ENCODE measurements at regions not wholly inside any gene's neighbourhood (a gene's known extent, or its start where the extent isn't known, plus 50 kb on each side); places are given as distances from the start of the nearest gene placed in this dataset.

GRCh38 chr12:28828318-28828717 lies 320.8 kb upstream of the FAR2 start:
- no peak overlapping the region for H3K4me3 ChIP-seq (ENCODE audit: low read length)
- TF ChIP-seq CTCF (conservative IDR thresholded peaks at IDR 0.05; ENCODE audit: low read length) = no peak
- no peak for DNase-seq (ENCODE audit: low read depth)

DNA sequence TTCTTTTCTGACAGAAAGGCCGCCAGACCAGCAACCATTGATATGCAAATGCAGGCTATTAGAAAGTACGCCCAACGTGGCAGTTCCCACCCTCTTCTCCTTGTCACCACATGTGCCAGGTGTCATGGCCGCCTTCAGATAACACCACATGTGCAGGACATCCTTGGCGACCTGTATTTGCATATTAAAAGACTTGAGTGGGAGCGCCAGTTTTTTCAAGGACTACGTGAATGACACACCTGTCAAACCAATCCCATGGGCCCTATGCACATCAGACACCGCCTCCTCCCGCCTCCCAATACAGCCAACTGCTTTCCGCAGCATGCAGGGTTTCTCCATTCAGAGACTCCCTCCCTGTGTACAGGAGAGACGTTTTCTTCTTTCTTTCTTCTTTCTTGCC lies 318.6 kb upstream of the FAR2 start:
- H3K4me3 ChIP-seq (ENCODE audit: low read length) = no peak overlapping the region
- no peak for DNase-seq (ENCODE audit: low read depth)
- TF ChIP-seq CTCF (conservative IDR thresholded peaks at IDR 0.05; ENCODE audit: low read length) = no peak

DNA sequence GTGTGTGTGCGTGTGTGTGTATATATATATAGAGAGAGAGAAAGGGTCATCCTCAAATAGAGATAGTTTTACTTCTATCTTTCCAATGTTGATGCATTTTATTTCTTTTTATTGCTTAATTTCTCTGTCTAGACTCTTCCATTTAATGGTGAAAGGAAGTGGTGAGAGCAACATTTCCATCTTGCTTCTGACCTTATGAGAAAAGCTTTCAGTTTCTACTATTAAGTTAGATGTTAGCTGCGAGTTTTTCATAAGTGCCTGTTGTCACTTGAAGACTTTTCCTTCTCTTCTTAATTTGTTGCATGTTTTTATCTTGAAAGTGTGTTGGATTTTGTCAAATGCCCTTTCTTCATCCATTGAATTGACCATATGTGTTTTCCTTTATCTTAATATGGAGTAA lies 304.4 kb upstream of the FAR2 start:
- H3K4me3 ChIP-seq (ENCODE audit: low read length) = no peak overlapping the region

GRCh38 chr12:28851781-28852180 lies 297.3 kb upstream of the FAR2 start:
- TF ChIP-seq CTCF (conservative IDR thresholded peaks at IDR 0.05; ENCODE audit: low read length) = no peak
- H3K4me3 ChIP-seq (ENCODE audit: low read length) = no peak overlapping the region
- no peak for DNase-seq (ENCODE audit: low read depth)

More for the DNA sequence above, 304.4 kb upstream of the FAR2 start:
- DNase-seq (ENCODE audit: low read depth) = no peak
- no peak for TF ChIP-seq CTCF (conservative IDR thresholded peaks at IDR 0.05; ENCODE audit: low read length)

DNA sequence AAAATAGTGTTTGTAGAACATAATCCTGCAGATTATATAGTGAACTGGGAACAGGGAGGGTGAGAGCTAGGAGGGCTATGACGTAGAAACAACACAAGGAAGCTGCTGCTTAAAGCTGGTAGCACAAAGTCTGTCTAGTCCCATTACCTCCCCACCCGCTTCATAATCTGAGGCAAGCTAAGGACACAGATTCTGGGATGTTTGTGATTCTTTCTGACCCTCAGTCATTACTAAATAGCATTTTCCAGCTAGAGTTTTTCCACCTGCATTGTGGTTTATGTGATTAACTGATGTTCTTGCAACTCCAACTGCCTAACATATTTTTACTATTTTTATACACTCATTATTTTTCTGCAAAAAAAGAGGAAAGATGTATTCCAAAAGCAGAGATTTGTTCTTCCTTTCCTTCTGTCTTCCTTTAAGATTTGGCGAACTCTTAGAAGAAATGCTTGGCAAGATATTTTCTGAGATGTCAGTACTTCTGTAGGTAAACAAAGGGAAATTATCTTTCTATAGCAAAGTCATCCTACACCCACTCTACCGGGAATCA lies 293.2 kb upstream of the FAR2 start:
- DNase-seq (ENCODE audit: low read depth) = peak; percentile 43
- TF ChIP-seq CTCF (conservative IDR thresholded peaks at IDR 0.05; ENCODE audit: low read length) = no peak
- no peak overlapping the region for H3K4me3 ChIP-seq (ENCODE audit: low read length)

GRCh38 chr12:28857369-28857768 lies 291.7 kb upstream of the FAR2 start:
- TF ChIP-seq CTCF (conservative IDR thresholded peaks at IDR 0.05; ENCODE audit: low read length) = no peak

GRCh38 chr12:28859551-28859950 lies 289.5 kb upstream of the FAR2 start:
- no peak for TF ChIP-seq CTCF (conservative IDR thresholded peaks at IDR 0.05; ENCODE audit: low read length)
- DNase-seq (ENCODE audit: low read depth) = no peak
- no peak overlapping the region for H3K4me3 ChIP-seq (ENCODE audit: low read length)

More at GRCh38 chr12:28857369-28857768, 291.7 kb upstream of the FAR2 start:
- DNase-seq (ENCODE audit: low read depth) = no peak
- H3K4me3 ChIP-seq (ENCODE audit: low read length) = no peak overlapping the region

Measured in AG10803 (cell line).